Activated CD8-positive, alpha-beta memory T cell treated with anti-CD3 and anti-CD28 coated beads, Interleukin-2, amount 10 ng/mL, durations not matched to agents 7 days and 5 days (primary cell): ENCODE measurements at regions not wholly inside any gene's neighbourhood (a gene's known extent, or its start where the extent isn't known, plus 50 kb on each side); places are given as distances from the start of the nearest gene placed in this dataset.
A peak's percentile ranks its signal among the peaks of the same experiment; 100 is the strongest.

Experiments used
- ATAC-seq: fragments of 150-1000 bp; cut with Tn5 transposase; one replicate; pipeline ENCODE4 v1.10.0; 2021; ENCODE audit warnings: moderate library complexity
- CTCF ChIA-PET: fragments of 350-600 bp; sonication (Branson Sonifier 250); formaldehyde crosslinking; loops from one replicate; lab custom pipeline; 2021; ENCODE audit warnings: antibody characterized with exemption; lab: Charles Lee
- DNase-seq: peaks from one replicate; pipeline ENCODE4 v3.0.0-alpha.2; 2020
- H3K27ac Mint-ChIP-seq: one replicate; pipeline ENCODE4 v1.8.0; 2021; ENCODE audit warnings: mild to moderate bottlenecking, mixed read lengths
- H3K27me3 Mint-ChIP-seq: one replicate; pipeline ENCODE4 v1.8.0; 2021; ENCODE audit warnings: mixed read lengths
- H3K36me3 Mint-ChIP-seq: one replicate; pipeline ENCODE4 v1.8.0; 2021; ENCODE audit warnings: mild to moderate bottlenecking, mixed read lengths
- H3K4me1 Mint-ChIP-seq: one replicate; pipeline ENCODE4 v1.8.0; 2021; ENCODE audit warnings: mixed read lengths
- H3K4me3 Mint-ChIP-seq: one replicate; pipeline ENCODE4 v1.8.0; 2021; ENCODE audit warnings: mild to moderate bottlenecking, moderate library complexity, mixed read lengths
- H3K9me3 Mint-ChIP-seq: one replicate; pipeline ENCODE4 v1.8.0; 2022; ENCODE audit warnings: low read depth, mixed read lengths

DNA sequence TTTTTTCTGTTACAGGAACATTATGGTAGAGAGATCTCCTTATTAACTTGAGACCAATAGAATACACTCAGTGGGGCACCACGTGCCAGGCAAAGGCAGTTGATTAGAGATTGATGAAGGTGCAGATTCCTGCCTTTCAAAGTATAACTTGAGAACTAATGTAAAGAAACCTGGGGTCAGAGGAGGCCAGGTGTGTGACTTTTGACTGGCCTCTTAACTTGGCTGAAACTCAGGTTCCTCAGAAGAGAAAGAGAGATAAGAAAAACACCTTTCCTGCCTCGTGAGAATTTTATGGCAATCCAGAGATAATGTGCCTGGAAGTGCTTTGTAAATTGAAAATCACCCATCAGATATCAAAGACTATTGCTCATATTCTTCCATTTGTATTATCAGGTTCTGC is 110.7 kb upstream of the GZMB start:
- Mint-ChIP-seq H3K36me3 (no peaks in the 10 kb centered on the region), H3K27me3 (peaks cover 18% of the 10 kb centered on the region), H3K27ac (no peak overlapping the region), H3K4me1 (no peaks in the 10 kb centered on the region), H3K9me3 (no peaks in the 10 kb centered on the region), H3K4me3 (no peak overlapping the region)
- CTCF ChIA-PET: no interaction called here
- DNase-seq (no peak), ATAC-seq (no peak)

DNA sequence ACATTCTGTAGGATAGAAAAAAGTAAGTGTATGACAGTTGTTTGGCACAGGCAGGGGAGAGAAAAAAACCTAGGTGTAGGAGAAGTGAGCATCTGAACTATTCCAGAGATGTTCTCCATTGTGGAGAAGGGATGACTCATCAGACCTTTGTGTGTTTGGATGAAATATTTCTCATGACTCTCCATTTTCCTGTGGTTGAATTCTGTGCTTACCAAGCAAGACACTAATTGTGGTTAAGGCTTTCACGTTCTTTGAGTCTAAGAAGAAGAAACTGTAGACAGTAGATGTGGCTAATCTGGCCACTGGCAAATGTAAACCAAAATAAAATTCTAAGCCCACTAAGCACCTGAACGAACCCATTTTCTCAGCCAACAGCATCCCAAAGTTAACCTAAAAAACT is 107.9 kb upstream of the GZMB start:
- ATAC-seq (no peak), DNase-seq (no peak)
- H3K9me3 Mint-ChIP-seq: no peaks in the 10 kb centered on the region
- no peak overlapping the region for H3K4me3 Mint-ChIP-seq
- CTCF ChIA-PET: interaction anchor here (2.8 kb wide), 1 partner anchor 32 kb away, joined by 10 read pairs; no protein-coding TSS in a partner anchor
- H3K27me3 Mint-ChIP-seq: peaks cover 11% of the 10 kb centered on the region
- no peaks in the 10 kb centered on the region for H3K4me1 Mint-ChIP-seq
- H3K36me3 Mint-ChIP-seq: no peaks in the 10 kb centered on the region
- H3K27ac Mint-ChIP-seq: no peak overlapping the region

DNA sequence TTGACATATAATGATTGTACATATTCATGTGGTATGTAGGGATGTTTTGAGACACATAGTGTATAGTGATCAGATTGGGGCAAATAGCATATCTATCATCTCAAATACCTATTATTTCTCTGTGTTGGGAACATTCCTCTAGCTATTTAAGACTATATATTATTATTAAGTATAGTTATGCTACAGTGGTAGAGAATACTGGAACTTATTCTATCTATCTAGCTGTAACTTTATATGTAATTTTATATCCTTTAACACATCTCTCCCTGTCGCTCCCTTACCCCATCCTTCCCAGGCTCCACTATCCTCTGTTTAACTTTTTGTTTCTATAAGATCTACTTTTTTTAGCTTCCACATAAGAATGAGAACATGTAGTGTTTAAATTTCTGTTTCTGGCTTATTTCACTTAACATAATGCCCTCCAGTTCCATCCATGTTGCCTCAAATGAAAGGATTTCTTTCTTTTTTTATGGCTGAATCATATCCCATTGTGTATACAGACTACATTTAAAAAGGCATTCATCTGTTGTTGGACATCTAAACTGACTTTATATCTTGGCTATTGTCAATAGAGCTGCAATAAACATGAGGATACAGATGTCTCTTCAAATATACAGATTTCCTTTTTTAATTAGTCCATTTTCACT is 102.1 kb upstream of the GZMB start:
- CTCF ChIA-PET: interaction anchor here (0.6 to 1.0 kb wide), 3 partner anchors 25 to 43 kb away, joined by 3 read pairs; no protein-coding TSS in a partner anchor

DNA sequence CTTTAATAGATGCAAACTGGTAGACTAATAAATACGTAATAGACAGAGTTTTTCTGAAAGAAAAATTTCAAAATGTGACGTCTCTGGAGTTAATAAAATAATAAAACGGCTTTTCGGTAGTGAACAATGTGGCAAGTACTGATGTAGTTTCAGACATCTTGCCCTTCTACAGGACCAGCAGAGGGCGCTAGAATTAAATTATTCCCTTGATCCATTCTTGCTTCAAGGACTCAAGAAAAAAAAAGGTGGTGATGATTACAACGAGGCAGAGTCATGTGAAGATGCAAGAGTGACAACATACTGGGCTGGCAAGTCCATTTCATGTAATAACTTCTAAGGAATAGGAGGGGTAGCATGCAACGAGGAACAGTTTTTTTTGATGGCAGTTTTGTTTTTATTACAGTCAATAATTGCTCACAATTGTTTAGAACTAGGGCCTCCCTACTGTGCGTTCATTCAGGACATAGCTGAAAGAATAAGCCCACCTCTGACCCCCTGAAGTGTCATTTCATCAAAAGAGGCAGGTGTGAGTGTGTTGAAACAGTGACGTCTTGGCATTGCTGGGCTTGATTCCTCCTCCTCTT is 101.0 kb upstream of the GZMB start:
- no peak overlapping the region for H3K4me3 Mint-ChIP-seq
- no peaks in the 10 kb centered on the region for H3K4me1 Mint-ChIP-seq
- DNase-seq (no peak), ATAC-seq (peak; percentile 45)
- no peak overlapping the region for H3K27ac Mint-ChIP-seq
- H3K27me3 Mint-ChIP-seq: peaks cover 4% of the 10 kb centered on the region
- H3K36me3 Mint-ChIP-seq: no peaks in the 10 kb centered on the region
- CTCF ChIA-PET: interaction anchor here (0.9 to 1.1 kb wide), 2 partner anchors 42 to 129 kb away, joined by 3 read pairs; no protein-coding TSS in a partner anchor
- H3K9me3 Mint-ChIP-seq: no peaks in the 10 kb centered on the region

More for the DNA sequence above, 102.1 kb upstream of the GZMB start:
- ATAC-seq (no peak), DNase-seq (no peak)
- Mint-ChIP-seq H3K4me3 (no peak overlapping the region), H3K9me3 (no peaks in the 10 kb centered on the region), H3K4me1 (no peaks in the 10 kb centered on the region), H3K36me3 (no peaks in the 10 kb centered on the region), H3K27me3 (peaks cover 4% of the 10 kb centered on the region), H3K27ac (no peak overlapping the region)

DNA sequence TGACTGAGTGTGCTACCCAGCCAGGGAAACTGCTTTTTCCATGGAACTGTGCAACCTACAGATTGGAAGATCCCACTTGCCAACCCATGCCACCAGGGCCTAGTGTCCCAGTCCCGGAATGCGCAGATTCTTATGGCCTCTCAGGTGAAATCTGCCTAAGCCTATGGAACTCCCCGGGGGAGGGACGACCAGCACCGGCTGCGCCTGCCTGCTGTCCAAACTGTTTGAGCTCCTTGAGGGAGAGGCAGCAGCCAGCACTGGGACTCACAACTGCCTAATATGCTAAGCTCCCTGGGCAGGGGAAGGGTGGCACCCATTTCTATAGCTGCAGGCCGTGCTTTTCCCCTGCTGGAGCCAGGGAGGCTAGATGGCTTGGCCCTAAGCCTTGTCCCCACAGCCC is 92.5 kb upstream of the GZMB start:
- Mint-ChIP-seq H3K27ac (no peak overlapping the region), H3K9me3 (no peaks in the 10 kb centered on the region), H3K4me1 (peaks cover 4% of the 10 kb centered on the region), H3K4me3 (no peak overlapping the region), H3K27me3 (peaks cover 26% of the 10 kb centered on the region), H3K36me3 (no peaks in the 10 kb centered on the region)
- ATAC-seq (no peak), DNase-seq (no peak)
- CTCF ChIA-PET: no interaction called here

DNA sequence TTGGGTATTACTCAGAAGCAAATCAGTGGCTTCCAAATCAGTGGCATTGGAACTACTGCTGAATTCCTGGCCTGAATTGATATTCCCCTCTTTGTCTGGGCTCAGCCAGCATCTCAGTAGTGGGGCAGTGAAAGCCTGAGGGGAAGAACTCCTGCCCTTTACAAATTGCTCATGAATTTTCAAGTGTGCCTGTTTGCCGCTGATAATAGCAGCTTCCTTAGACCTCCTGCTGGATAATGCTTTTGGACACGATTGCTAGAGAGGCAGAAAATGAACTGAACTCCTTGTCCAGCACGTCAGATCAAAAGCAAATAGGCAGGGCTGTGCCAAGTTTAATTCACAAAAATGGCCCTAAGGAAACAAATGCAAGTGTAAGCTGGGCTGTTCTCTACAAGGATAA is 91.3 kb upstream of the GZMB start:
- no peak for ATAC-seq
- CTCF ChIA-PET: interaction anchor here (0.8 to 1.6 kb wide), 2 partner anchors 15 to 411 kb away, joined by 3 to 5 read pairs; no protein-coding TSS in a partner anchor
- Mint-ChIP-seq H3K27me3 (peaks cover 34% of the 10 kb centered on the region), H3K36me3 (no peaks in the 10 kb centered on the region), H3K4me3 (no peak overlapping the region), H3K27ac (no peak overlapping the region), H3K9me3 (no peaks in the 10 kb centered on the region), H3K4me1 (peaks cover 4% of the 10 kb centered on the region)
- DNase-seq: no peak

DNA sequence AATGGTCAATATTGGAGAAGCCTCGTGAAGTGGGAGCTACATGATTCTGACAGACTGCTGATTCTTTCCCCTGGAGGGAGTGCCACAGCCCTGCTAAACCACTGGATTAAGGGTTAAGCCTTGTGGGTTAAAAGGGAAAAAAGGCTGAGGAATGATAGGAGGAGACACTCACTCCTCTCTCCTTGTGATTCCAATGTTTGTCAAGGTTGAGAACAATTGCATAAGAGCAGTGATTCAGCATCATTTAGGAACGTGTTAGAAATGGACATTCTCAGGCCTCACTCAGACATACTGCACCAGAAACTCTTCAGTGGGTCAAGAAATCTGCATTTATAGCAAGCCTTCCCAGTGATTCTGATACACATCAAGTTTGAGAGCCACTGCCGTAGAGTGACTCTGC is 87.8 kb upstream of the GZMB start:
- ATAC-seq (no peak), DNase-seq (no peak)
- H3K36me3 Mint-ChIP-seq: no peaks in the 10 kb centered on the region
- no peak overlapping the region for H3K27ac Mint-ChIP-seq
- H3K4me3 Mint-ChIP-seq: no peak overlapping the region
- CTCF ChIA-PET: interaction anchor here (1.1 kb wide), 1 partner anchor 11 kb away, joined by 3 read pairs; no protein-coding TSS in a partner anchor
- no peaks in the 10 kb centered on the region for H3K9me3 Mint-ChIP-seq
- no peaks in the 10 kb centered on the region for H3K4me1 Mint-ChIP-seq
- H3K27me3 Mint-ChIP-seq: peaks cover 32% of the 10 kb centered on the region

DNA sequence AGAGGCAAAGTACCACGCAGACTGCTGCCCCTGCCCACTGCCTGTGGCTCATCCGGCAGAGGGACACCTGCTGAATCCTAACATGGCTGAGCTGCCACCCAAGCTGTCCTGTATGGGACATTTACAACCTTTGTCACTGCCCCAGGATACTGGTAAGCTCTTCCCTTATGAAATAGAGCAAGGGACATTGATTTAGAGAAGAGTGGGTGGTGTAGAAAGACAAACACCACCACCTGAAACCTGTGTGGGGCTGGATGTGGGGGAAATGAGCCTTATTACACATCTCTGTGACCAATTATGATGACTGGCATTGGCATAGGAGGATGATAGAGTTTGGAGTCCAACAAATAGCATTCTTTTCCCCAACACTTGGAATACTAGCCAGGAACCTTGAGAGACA is 81.2 kb upstream of the GZMB start:
- Mint-ChIP-seq H3K4me1 (peaks cover 2% of the 10 kb centered on the region), H3K27me3 (peaks cover 11% of the 10 kb centered on the region), H3K36me3 (no peaks in the 10 kb centered on the region), H3K4me3 (no peak overlapping the region), H3K9me3 (no peaks in the 10 kb centered on the region), H3K27ac (no peak overlapping the region)
- no peak for DNase-seq
- CTCF ChIA-PET: no interaction called here
- no peak for ATAC-seq

DNA sequence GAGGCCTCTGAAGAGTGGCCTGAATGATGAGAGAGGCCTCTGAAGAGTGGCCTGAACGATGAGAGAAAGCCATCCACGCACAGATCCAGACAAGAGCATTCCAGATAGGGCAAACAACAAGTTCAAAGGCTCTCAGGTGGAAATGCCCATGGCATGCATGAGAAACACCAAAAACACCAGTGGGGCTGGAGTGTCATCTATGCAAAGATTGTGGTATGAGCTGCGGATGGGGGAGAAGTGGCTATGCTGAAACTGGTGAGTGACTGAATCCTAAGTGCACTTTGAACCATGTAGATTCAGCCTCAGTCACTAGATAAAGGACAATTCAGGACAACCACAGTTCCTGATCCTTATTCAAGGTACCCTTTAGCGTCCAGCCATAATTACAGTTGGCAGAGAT is 79.4 kb upstream of the GZMB start:
- CTCF ChIA-PET: interaction anchor here (1.6 to 5.8 kb wide), 2 partner anchors 108 to 420 kb away, joined by 5 to 46 read pairs; no protein-coding TSS in a partner anchor
- Mint-ChIP-seq H3K27me3 (peaks cover 9% of the 10 kb centered on the region), H3K36me3 (no peaks in the 10 kb centered on the region), H3K27ac (no peak overlapping the region), H3K4me1 (peaks cover 4% of the 10 kb centered on the region), H3K4me3 (no peak overlapping the region), H3K9me3 (no peaks in the 10 kb centered on the region)
- DNase-seq (no peak), ATAC-seq (no peak)

DNA sequence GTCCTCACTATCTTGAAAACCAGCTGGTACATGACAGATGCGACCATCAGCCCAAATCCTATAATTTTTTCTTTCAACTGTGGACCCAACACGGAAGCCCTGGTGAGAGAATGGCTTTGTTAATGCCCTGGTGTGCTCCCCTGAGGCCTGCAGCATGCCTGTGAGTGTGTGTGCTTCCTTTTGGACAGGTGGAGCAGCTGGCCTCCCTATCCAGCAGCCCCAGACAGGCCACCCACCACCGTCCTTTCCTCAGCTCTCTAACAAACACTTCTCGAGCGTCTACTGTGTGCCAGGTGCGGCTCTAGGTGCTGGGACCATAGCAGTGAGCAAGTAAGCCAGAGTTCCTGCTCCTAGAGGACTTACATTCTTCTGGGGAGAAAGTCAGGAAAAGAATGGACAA is 78.9 kb upstream of the GZMB start:
- Mint-ChIP-seq H3K4me3 (no peak overlapping the region), H3K27ac (no peak overlapping the region), H3K27me3 (peaks cover 8% of the 10 kb centered on the region), H3K36me3 (no peaks in the 10 kb centered on the region), H3K4me1 (peaks cover 4% of the 10 kb centered on the region), H3K9me3 (no peaks in the 10 kb centered on the region)
- no peak for DNase-seq
- CTCF ChIA-PET: interaction anchor here (1.6 to 5.8 kb wide), 4 partner anchors 15 to 421 kb away, joined by 5 to 46 read pairs (median 20); no protein-coding TSS in a partner anchor
- ATAC-seq: no peak

DNA sequence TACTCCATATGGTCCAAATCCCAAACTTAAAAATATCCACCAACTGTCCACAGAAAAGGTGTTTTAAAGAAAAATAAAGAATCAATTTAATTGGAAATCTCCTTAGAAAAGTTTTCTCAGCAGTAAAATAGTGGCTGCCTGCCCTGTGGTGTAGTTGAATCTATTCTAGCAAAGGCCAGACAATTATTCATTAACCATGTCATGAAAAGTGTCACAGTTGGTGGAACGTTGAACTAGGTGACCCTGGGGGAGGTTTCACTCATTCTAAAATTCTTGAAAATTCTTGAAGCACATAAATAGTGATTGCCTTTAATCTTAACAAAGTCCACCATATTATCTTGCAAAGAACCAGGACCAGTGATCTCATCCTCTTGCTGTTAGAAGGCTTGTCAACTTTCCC is 78.4 kb upstream of the GZMB start:
- no peaks in the 10 kb centered on the region for H3K9me3 Mint-ChIP-seq

DNA sequence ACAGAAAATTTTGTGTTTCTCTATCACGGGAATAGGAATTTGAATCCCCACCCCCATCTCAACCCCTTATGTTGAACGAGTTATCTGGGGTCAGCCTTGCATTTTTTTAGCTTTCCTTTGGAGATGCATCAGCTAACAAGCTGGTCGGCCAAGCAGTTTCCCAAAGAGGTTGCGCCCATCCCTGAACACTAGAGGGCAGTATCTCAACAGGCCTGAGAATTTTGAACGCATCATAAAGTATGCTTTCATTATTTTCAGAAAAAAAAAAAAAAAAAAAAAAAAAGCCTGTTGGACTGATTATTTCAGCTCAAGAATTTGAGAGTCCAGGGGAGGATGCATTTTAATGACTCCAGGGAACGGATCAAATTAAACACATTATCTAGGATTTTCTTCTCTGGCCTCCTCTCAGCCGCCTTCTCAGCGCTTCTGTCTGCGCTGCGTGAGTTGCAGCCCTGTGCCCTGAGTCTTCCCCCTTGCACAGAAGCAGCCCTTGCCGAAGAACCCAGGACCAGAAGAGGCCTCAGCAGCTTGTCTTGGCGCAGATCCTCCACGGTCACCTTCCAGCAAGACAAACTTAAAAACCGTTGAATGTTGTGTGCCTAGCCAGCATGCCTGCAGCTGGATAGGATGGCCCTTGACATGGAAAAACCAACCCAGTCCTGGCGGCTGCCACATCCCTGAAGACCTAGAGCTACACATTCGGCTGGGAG is 76.6 kb upstream of the GZMB start:
- no peaks in the 10 kb centered on the region for H3K9me3 Mint-ChIP-seq
- peaks cover 4% of the 10 kb centered on the region for H3K4me1 Mint-ChIP-seq
- H3K4me3 Mint-ChIP-seq: no peak overlapping the region
- H3K27ac Mint-ChIP-seq: no peak overlapping the region
- no peaks in the 10 kb centered on the region for H3K27me3 Mint-ChIP-seq
- CTCF ChIA-PET: interaction anchor here (0.6 to 5.8 kb wide), 49 partner anchors 9 to 604 kb away, joined by 3 to 46 read pairs (median 4); partner anchors contain the start of genes GZMB and GZMH
- H3K36me3 Mint-ChIP-seq: no peaks in the 10 kb centered on the region
- DNase-seq (peak; percentile 77), ATAC-seq (peak; percentile 77)

More for the DNA sequence above, 78.4 kb upstream of the GZMB start:
- H3K36me3 Mint-ChIP-seq: no peaks in the 10 kb centered on the region
- CTCF ChIA-PET: interaction anchor here (0.9 to 5.8 kb wide), 6 partner anchors 16 to 421 kb away, joined by 4 to 46 read pairs (median 8); no protein-coding TSS in a partner anchor
- H3K27ac Mint-ChIP-seq: no peak overlapping the region
- H3K27me3 Mint-ChIP-seq: peaks cover 8% of the 10 kb centered on the region
- DNase-seq (no peak), ATAC-seq (no peak)
- H3K4me1 Mint-ChIP-seq: peaks cover 4% of the 10 kb centered on the region
- H3K4me3 Mint-ChIP-seq: no peak overlapping the region

DNA sequence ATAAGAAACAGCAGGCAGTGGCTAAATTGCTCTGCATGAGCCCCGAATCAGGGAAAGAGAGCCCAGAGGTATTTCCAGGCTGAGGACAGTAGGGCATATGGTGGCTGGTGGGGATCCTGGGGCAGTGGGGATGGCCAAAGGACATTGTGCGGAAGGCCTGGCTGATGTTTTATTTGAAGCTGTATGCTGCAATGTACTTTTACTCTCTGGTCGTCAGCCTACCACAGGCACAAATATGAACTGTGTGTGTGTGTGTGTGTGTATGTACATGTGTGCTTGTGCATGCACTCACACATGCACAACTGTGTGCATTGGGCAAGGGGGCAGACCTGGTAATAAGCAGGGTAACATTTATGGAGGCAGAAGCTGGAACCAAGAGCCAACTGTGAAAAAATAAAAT is 74.7 kb upstream of the GZMB start:
- no peak for ATAC-seq
- Mint-ChIP-seq H3K27me3 (no peaks in the 10 kb centered on the region), H3K36me3 (no peaks in the 10 kb centered on the region), H3K4me3 (no peak overlapping the region), H3K4me1 (peaks cover 4% of the 10 kb centered on the region), H3K9me3 (no peaks in the 10 kb centered on the region), H3K27ac (no peak overlapping the region)
- no peak for DNase-seq
- CTCF ChIA-PET: interaction anchor here (2.2 to 5.8 kb wide), 5 partner anchors 9 to 425 kb away, joined by 12 to 46 read pairs (median 33); no protein-coding TSS in a partner anchor
